ENCODE measurements at regions not wholly inside any gene's neighbourhood (a gene's known extent, or its start where the extent isn't known, plus 50 kb on each side); places are given as distances from the start of the nearest gene placed in this dataset.

DNA sequence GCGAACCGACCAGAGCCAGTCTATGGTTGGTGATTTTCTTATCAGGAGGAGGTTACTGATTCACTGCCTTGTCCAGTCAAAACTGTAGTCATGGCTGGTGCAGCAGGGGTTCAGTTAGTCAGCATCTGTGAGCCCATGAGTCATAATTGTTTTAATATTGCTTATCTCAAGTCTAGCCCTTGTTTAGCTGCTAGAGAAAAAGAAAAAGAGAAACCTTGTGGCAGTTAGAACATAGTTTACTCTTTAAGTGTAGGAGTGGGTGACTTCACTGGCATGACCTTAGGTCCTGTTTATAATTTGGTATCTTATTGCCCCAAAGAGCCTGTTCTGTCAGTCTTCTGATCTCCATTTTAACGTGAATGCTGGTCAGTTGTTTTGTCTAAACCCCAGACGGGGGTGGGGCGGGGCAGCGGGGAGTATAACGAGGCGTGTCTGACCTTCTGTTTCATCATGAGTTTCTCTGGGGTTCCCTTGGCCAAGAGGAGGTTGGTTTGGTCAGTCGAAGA is 76.9 kb upstream of the NFIL3 start:
- ChIA-PET CTCF (no interaction called here), POLR2A (ENCODE audit: unreplicated experiment) (no interaction called here)
- H3K36me3 ChIP-seq (ENCODE audit: low read depth): no peaks in the 10 kb centered on the region
- H3K9me2 ChIP-seq (ENCODE audit: insufficient read depth): no peaks in the 10 kb centered on the region; the same call in 1 of the 2 replicates
- BruUV-seq (replicated peaks): no TSS peak
- peak overlapping the region; percentile 70 for H3K4me2 ChIP-seq
- H2AFZ ChIP-seq: peak overlapping the region; percentile 77
- H3F3A ChIP-seq (ENCODE audit: insufficient read depth, low read depth): peaks cover 15% of the 10 kb centered on the region
- no peaks in the 10 kb centered on the region for H3K79me2 ChIP-seq (ENCODE audit: low read depth)
- H3K27ac ChIP-seq: peak overlapping the region; percentile 45
- H3K4me3 ChIP-seq: peak overlapping the region; percentile 25; the same call in 1 of the 2 replicates
- peaks cover 31% of the 10 kb centered on the region for H3K4me1 ChIP-seq (replicated peaks; ENCODE audit: insufficient read depth)
- no peaks in the 10 kb centered on the region for H3K27me3 ChIP-seq (ENCODE audit: insufficient read depth, low read depth)
- intact Hi-C loops (cut with micrococcal nuclease; ENCODE audit: unreplicated experiment): no loop called here
- DNase-seq: peak; percentile 34 to 73
- H4K20me1 ChIP-seq (ENCODE audit: insufficient read depth): no peaks in the 10 kb centered on the region
- H3K9me3 ChIP-seq (ENCODE audit: insufficient read depth, low read depth): no peaks in the 10 kb centered on the region
- TF ChIP-seq, protein P1, sequence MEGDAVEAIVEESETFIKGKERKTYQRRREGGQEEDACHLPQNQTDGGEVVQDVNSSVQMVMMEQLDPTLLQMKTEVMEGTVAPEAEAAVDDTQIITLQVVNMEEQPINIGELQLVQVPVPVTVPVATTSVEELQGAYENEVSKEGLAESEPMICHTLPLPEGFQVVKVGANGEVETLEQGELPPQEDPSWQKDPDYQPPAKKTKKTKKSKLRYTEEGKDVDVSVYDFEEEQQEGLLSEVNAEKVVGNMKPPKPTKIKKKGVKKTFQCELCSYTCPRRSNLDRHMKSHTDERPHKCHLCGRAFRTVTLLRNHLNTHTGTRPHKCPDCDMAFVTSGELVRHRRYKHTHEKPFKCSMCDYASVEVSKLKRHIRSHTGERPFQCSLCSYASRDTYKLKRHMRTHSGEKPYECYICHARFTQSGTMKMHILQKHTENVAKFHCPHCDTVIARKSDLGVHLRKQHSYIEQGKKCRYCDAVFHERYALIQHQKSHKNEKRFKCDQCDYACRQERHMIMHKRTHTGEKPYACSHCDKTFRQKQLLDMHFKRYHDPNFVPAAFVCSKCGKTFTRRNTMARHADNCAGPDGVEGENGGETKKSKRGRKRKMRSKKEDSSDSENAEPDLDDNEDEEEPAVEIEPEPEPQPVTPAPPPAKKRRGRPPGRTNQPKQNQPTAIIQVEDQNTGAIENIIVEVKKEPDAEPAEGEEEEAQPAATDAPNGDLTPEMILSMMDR (conservative IDR thresholded peaks at IDR 0.05): no peak
- no peak for TF ChIP-seq EZH2 (IDR thresholded peaks at IDR 0.05; ENCODE audit: low read depth)

DNA sequence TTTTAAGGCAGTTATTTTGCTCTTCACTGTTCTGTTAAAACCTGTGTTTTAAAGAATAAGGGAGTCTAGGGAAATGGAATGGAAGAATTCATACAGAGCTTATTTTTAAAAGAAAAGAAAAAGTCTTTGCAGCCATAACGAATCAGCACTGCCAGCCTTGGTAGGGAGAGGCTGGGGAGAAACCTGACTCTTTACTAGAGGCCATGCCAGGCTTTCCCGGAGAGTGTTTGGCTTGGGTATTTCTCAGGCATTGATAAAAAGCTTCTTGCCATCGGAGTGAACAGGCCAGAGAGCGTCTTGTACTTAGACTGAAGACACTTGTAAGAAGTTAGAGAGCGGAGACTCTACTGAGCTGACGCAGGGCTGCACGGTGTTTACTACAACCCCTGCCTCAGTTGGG is 72.7 kb upstream of the NFIL3 start:
- no peak for TF ChIP-seq EZH2 (IDR thresholded peaks at IDR 0.05; ENCODE audit: low read depth)
- TF ChIP-seq, protein P1 (conservative IDR thresholded peaks at IDR 0.05): no peak
- no peak overlapping the region for H2AFZ ChIP-seq
- no peaks in the 10 kb centered on the region for H3K9me3 ChIP-seq (ENCODE audit: insufficient read depth, low read depth)
- intact Hi-C loops (cut with micrococcal nuclease; ENCODE audit: unreplicated experiment): no loop called here
- no peaks in the 10 kb centered on the region for H3K27me3 ChIP-seq (ENCODE audit: insufficient read depth, low read depth)
- DNase-seq: no peak
- no TSS peak for BruUV-seq (replicated peaks)
- no peaks in the 10 kb centered on the region; the same call in 1 of the 2 replicates for H3K9me2 ChIP-seq (ENCODE audit: insufficient read depth)
- ChIA-PET POLR2A (ENCODE audit: unreplicated experiment) (interaction anchor here (0.6 kb wide), 1 partner anchor 1119 kb away, joined by 3 read pairs; no protein-coding TSS in a partner anchor), CTCF (no interaction called here)
- H3K36me3 ChIP-seq (ENCODE audit: low read depth): no peaks in the 10 kb centered on the region
- H3F3A ChIP-seq (ENCODE audit: insufficient read depth, low read depth): peaks cover 15% of the 10 kb centered on the region
- no peaks in the 10 kb centered on the region for H3K79me2 ChIP-seq (ENCODE audit: low read depth)
- H3K4me1 ChIP-seq (replicated peaks; ENCODE audit: insufficient read depth): peaks cover 25% of the 10 kb centered on the region
- H3K4me3 ChIP-seq: no peak overlapping the region
- H4K20me1 ChIP-seq (ENCODE audit: insufficient read depth): no peaks in the 10 kb centered on the region
- no peak overlapping the region for H3K4me2 ChIP-seq
- H3K27ac ChIP-seq: no peak overlapping the region

DNA sequence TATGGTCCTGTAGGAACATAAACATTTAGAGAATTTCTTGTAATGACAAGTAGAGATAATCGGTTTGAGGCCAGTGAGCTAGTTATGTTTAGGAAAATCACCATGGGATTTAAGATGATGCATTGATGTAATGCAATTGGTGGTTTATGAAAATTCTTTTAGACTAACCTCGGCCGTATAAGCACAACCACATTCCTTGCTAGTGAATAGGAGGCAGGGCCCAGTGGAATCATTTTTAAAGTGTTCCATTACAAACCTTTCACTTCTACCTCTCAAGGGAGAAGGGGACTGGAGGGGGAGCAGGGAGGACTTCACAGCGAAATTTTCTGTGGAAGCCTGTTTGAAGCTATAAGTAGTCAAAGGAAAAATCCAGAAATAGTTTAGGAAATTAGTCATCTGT is 71.8 kb upstream of the NFIL3 start:
- Histone ChIP-seq H3K9me2 (ENCODE audit: insufficient read depth) (no peaks in the 10 kb centered on the region; the same call in 1 of the 2 replicates), H3K27ac (no peak overlapping the region)
- BruUV-seq (replicated peaks): no TSS peak

More for the DNA sequence above, 71.8 kb upstream of the NFIL3 start:
- Histone ChIP-seq H3K4me3 (no peak overlapping the region), H4K20me1 (ENCODE audit: insufficient read depth) (no peaks in the 10 kb centered on the region), H3F3A (ENCODE audit: insufficient read depth, low read depth) (peaks cover 7% of the 10 kb centered on the region), H3K9me3 (ENCODE audit: insufficient read depth, low read depth) (no peaks in the 10 kb centered on the region), H3K27me3 (ENCODE audit: insufficient read depth, low read depth) (no peaks in the 10 kb centered on the region), H3K4me2 (0 out of 2 replicates have a peak overlapping the region, but pooled peaks have one; percentile 9), H3K79me2 (ENCODE audit: low read depth) (no peaks in the 10 kb centered on the region), H3K36me3 (ENCODE audit: low read depth) (no peaks in the 10 kb centered on the region), H3K4me1 (replicated peaks; ENCODE audit: insufficient read depth) (peaks cover 16% of the 10 kb centered on the region; the same call in 1 of the 2 replicates), H2AFZ (no peak overlapping the region)
- peak; percentile 21 to 71 for DNase-seq
- CTCF ChIA-PET: interaction anchor here (0.6 kb wide), 1 partner anchor 220 kb away, joined by 13 read pairs; no protein-coding TSS in a partner anchor
- intact Hi-C loops (cut with micrococcal nuclease; ENCODE audit: unreplicated experiment): no loop called here
- POLR2A ChIA-PET (ENCODE audit: unreplicated experiment): no interaction called here
- no peak for TF ChIP-seq EZH2 (IDR thresholded peaks at IDR 0.05; ENCODE audit: low read depth)
- TF ChIP-seq, protein P1 (conservative IDR thresholded peaks at IDR 0.05): no peak

All from PC-9 (cell line).